HCT116 (cell line): ENCODE measurements at regions not wholly inside any gene's neighbourhood (a gene's known extent, or its start where the extent isn't known, plus 50 kb on each side); places are given as distances from the start of the nearest gene placed in this dataset.

Source experiments
- EGR1 ChIP-seq: IDR thresholded peaks from 2 replicates; pipeline ENCODE4 v1.6.1; 2012; ENCODE audit warnings: low read depth
- POLR2A ChIP-seq: IDR thresholded peaks from 2 replicates; pipeline ENCODE4 v1.7.0; 2011; ENCODE audit warnings: borderline replicate concordance; ENCODE audit not compliant: insufficient read depth, insufficient read length; ENCODE audit errors: extremely low read depth
- POLR2AphosphoS5 ChIP-seq: IDR thresholded peaks from 2 replicates; pipeline ENCODE4 v1.6.1; 2011; ENCODE audit warnings: mild to moderate bottlenecking, low read depth, low read length, moderate library complexity
- SIN3A ChIP-seq: IDR thresholded peaks from 2 replicates; pipeline ENCODE4 v1.6.1; 2012; ENCODE audit warnings: low read depth
- ZFX ChIP-seq: fragments of 450-650 bp; IDR thresholded peaks from 2 replicates; pipeline ENCODE4 v1.6.1; 2017
- ZNF274 ChIP-seq: fragments of 200-500 bp; sonication (Bioruptor generic); IDR thresholded peaks from 2 replicates; pipeline ENCODE4 v1.6.1; 2014; ENCODE audit warnings: mild to moderate bottlenecking, low read depth, low read length, inconsistent platforms
- TF ChIP-seq, protein P1 (sequence below), 3 experiments: fragments of 200-600 bp in 1 of 3; sonication (generic) in 1 of 3; IDR thresholded peaks in 2 of 3; conservative IDR thresholded peaks in 1 of 3; 2 replicates each; pipeline ENCODE4 v1.5.1; 2012 to 2017; ENCODE audit warnings: low read depth in 2 of 3, low read length in 2 of 3, antibody characterized with exemption in 1 of 3, borderline replicate concordance in 1 of 3, control low read depth in 1 of 3, mild to moderate bottlenecking in 1 of 3, mixed read lengths in 1 of 3, mixed run types in 1 of 3, moderate library complexity in 1 of 3; ENCODE audit not compliant: insufficient read depth in 1 of 3
- TF ChIP-seq, protein P2 (sequence below): IDR thresholded peaks from 2 replicates; pipeline ENCODE4 v1.6.1; 2012

DNA sequence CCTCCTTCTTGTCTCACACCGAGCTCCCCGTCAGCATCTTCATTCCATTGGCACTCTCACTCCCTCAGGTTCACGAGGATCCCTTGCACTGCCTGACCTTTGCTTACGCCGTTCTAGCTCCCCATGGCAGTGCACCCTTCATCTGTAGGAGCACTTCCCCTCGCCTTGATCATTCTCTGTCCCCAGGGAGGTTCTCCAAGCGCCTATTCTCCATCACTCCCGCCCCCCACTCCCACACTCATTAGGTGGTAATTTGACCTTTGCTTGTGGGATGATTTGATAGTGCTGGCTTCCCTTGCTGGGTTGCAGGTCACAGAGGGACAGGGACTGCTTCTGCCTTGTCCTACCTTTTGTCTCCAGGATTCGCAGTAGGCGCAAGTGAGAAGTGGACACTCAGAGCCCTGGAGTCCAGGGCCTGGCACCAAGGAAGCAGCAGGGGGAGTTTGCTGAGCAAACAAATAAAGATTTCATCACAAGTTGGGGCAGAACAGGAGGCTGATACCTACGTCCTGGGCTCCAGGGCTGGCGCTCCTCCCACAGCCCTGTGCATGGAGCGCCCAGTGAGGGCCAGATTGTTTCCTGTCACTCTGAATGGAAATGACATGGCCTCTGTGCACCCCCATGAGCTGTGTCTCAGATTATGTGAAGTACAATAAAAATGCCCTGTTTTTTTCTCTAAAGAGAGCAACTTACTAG is 82.0 kb upstream of the RUNX3 start:
- TF ChIP-seq, protein P1, sequence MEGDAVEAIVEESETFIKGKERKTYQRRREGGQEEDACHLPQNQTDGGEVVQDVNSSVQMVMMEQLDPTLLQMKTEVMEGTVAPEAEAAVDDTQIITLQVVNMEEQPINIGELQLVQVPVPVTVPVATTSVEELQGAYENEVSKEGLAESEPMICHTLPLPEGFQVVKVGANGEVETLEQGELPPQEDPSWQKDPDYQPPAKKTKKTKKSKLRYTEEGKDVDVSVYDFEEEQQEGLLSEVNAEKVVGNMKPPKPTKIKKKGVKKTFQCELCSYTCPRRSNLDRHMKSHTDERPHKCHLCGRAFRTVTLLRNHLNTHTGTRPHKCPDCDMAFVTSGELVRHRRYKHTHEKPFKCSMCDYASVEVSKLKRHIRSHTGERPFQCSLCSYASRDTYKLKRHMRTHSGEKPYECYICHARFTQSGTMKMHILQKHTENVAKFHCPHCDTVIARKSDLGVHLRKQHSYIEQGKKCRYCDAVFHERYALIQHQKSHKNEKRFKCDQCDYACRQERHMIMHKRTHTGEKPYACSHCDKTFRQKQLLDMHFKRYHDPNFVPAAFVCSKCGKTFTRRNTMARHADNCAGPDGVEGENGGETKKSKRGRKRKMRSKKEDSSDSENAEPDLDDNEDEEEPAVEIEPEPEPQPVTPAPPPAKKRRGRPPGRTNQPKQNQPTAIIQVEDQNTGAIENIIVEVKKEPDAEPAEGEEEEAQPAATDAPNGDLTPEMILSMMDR (IDR thresholded peaks at IDR 0.05 in 2 of 3, conservative IDR thresholded peaks at IDR 0.05 in 1 of 3; ENCODE audit: borderline replicate concordance in 1 of 3, insufficient read depth in 1 of 3, low read depth in 2 of 3, low read length in 2 of 3) = no peak
- TF ChIP-seq POLR2A (no peak), ZFX (no peak), POLR2AphosphoS5 (no peak), SIN3A (no peak), ZNF274 (no peak), EGR1 (no peak)
- TF ChIP-seq, protein P2, sequence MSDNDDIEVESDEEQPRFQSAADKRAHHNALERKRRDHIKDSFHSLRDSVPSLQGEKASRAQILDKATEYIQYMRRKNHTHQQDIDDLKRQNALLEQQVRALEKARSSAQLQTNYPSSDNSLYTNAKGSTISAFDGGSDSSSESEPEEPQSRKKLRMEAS = no peak
